ENCODE measurements at regions not wholly inside any gene's neighbourhood (a gene's known extent, or its start where the extent isn't known, plus 50 kb on each side); places are given as distances from the start of the nearest gene placed in this dataset.
A peak's percentile ranks its signal among the peaks of the same experiment; 100 is the strongest.

GRCh38 chr9:86529496-86530275, 175.5 kb upstream of the TUT7 start:
- Mint-ChIP-seq H3K27me3 (ENCODE audit: low read depth) (peaks cover 4% of the 10 kb centered on the region), H3K4me1 (peaks cover 35% of the 10 kb centered on the region), H3K4me3 (no peak overlapping the region), H3K27ac (no peak overlapping the region), H3K9me3 (no peaks in the 10 kb centered on the region), H3K36me3 (ENCODE audit: low read depth) (no peaks in the 10 kb centered on the region)
- TF ChIP-seq, protein P1, sequence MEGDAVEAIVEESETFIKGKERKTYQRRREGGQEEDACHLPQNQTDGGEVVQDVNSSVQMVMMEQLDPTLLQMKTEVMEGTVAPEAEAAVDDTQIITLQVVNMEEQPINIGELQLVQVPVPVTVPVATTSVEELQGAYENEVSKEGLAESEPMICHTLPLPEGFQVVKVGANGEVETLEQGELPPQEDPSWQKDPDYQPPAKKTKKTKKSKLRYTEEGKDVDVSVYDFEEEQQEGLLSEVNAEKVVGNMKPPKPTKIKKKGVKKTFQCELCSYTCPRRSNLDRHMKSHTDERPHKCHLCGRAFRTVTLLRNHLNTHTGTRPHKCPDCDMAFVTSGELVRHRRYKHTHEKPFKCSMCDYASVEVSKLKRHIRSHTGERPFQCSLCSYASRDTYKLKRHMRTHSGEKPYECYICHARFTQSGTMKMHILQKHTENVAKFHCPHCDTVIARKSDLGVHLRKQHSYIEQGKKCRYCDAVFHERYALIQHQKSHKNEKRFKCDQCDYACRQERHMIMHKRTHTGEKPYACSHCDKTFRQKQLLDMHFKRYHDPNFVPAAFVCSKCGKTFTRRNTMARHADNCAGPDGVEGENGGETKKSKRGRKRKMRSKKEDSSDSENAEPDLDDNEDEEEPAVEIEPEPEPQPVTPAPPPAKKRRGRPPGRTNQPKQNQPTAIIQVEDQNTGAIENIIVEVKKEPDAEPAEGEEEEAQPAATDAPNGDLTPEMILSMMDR (IDR thresholded peaks at IDR 0.05; ENCODE audit: unreplicated experiment in 3 of 3) = no peak

DNA sequence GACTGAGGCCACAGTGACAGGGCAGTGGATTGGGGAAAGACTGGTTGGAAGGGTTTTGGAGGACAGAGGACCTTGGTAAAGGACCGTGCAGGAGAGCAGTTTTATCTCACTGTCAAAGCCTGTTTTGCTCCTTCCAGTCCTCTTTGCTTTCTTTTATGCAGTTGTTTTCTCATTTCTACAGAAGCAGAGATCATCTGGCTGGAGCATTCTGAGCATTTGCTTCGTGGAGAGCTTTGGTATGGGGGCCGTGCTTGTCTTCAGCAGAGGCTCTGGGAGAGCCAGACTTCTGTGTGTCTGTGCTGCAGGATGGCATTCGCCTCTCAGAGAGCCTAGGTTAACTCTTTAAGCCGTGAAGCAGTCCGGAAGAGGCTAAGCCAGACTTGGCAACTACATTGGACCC, 171.8 kb upstream of the TUT7 start:
- Mint-ChIP-seq H3K4me1 (peaks cover 16% of the 10 kb centered on the region), H3K27me3 (ENCODE audit: low read depth) (peaks cover 4% of the 10 kb centered on the region), H3K9me3 (no peaks in the 10 kb centered on the region), H3K36me3 (ENCODE audit: low read depth) (no peaks in the 10 kb centered on the region), H3K27ac (peak overlapping the region; percentile 66 to 78 (median 77)), H3K4me3 (no peak overlapping the region)
- TF ChIP-seq, protein P1 (IDR thresholded peaks at IDR 0.05; ENCODE audit: unreplicated experiment in 3 of 3) = no peak

GRCh38 chr9:86525182-86525581, 171.0 kb upstream of the TUT7 start:
- TF ChIP-seq, protein P1 (IDR thresholded peaks at IDR 0.05; ENCODE audit: unreplicated experiment in 3 of 3) = no peak
- Mint-ChIP-seq H3K9me3 (no peaks in the 10 kb centered on the region), H3K4me3 (no peak overlapping the region), H3K36me3 (ENCODE audit: low read depth) (no peaks in the 10 kb centered on the region), H3K27ac (peak overlapping the region in 1 of 3 experiments; percentile 66), H3K4me1 (peaks cover 17% of the 10 kb centered on the region), H3K27me3 (ENCODE audit: low read depth) (peaks cover 4% of the 10 kb centered on the region)

DNA sequence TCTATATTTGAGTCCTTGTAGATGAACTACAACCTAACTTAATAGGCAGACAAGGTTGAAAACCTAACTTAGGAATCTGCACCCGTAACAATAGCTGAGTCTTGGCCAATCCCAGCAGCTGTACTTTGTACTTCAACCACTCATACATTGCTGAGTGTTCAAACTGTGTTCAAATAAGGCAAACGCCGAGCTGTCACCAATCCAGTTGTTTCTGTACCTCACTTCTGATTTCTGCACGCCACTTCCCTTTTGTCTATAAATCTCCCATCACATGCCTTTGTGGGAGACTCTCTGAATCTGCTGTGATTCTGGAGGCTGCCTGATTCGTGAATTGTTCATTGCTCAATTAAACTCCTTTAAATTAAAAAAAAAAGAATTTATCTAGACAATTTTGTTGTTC, 167.8 kb upstream of the TUT7 start:
- Mint-ChIP-seq H3K27ac (no peak overlapping the region), H3K4me3 (no peak overlapping the region), H3K9me3 (no peaks in the 10 kb centered on the region), H3K27me3 (ENCODE audit: low read depth) (peaks cover 4% of the 10 kb centered on the region), H3K4me1 (peaks cover 17% of the 10 kb centered on the region), H3K36me3 (ENCODE audit: low read depth) (no peaks in the 10 kb centered on the region)
- TF ChIP-seq, protein P1 (IDR thresholded peaks at IDR 0.05; ENCODE audit: unreplicated experiment in 3 of 3) = no peak

DNA sequence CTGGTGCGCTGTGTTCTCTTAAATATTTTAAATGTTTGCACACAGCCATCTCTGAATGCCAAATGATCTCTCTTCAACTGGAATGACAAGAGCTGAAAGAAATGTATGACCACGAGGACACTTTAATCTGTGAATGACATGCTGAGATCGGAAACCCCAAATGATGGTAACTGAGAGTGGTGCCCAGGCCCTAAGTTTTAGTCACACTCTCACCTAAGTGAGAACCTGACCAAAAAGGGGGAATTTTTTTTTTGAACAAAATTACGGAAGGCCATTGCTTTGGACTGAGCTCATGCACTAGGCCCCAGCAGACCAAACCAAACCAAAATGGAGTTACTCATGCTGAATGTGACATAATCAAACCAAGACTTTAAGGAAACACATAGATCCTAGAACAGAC, 167.1 kb upstream of the TUT7 start:
- Mint-ChIP-seq H3K27me3 (ENCODE audit: low read depth) (peaks cover 4% of the 10 kb centered on the region), H3K9me3 (no peaks in the 10 kb centered on the region), H3K36me3 (ENCODE audit: low read depth) (no peaks in the 10 kb centered on the region), H3K4me1 (peaks cover 16% of the 10 kb centered on the region), H3K4me3 (no peak overlapping the region), H3K27ac (no peak overlapping the region)
- TF ChIP-seq, protein P1 (IDR thresholded peaks at IDR 0.05; ENCODE audit: unreplicated experiment in 3 of 3) = no peak

GRCh38 chr9:86519066-86519615, 164.9 kb upstream of the TUT7 start:
- Mint-ChIP-seq H3K27ac (no peak overlapping the region), H3K27me3 (ENCODE audit: low read depth) (no peaks in the 10 kb centered on the region), H3K36me3 (ENCODE audit: low read depth) (no peaks in the 10 kb centered on the region), H3K4me1 (peaks cover 16% of the 10 kb centered on the region), H3K9me3 (no peaks in the 10 kb centered on the region), H3K4me3 (no peak overlapping the region)
- TF ChIP-seq, protein P1 (IDR thresholded peaks at IDR 0.05; ENCODE audit: unreplicated experiment in 3 of 3) = no peak

All from nephron (organoid).